OCI-M2 (cell line): ENCODE measurements at regions not wholly inside any gene's neighbourhood (a gene's known extent, or its start where the extent isn't known, plus 50 kb on each side); places are given as distances from the start of the nearest gene placed in this dataset.

Experiments used
- DNase-seq: peaks from one replicate; lab custom pipeline; 2025; ENCODE audit not compliant: unreplicated experiment; lab: John Stamatoyannopoulos, UW

DNA sequence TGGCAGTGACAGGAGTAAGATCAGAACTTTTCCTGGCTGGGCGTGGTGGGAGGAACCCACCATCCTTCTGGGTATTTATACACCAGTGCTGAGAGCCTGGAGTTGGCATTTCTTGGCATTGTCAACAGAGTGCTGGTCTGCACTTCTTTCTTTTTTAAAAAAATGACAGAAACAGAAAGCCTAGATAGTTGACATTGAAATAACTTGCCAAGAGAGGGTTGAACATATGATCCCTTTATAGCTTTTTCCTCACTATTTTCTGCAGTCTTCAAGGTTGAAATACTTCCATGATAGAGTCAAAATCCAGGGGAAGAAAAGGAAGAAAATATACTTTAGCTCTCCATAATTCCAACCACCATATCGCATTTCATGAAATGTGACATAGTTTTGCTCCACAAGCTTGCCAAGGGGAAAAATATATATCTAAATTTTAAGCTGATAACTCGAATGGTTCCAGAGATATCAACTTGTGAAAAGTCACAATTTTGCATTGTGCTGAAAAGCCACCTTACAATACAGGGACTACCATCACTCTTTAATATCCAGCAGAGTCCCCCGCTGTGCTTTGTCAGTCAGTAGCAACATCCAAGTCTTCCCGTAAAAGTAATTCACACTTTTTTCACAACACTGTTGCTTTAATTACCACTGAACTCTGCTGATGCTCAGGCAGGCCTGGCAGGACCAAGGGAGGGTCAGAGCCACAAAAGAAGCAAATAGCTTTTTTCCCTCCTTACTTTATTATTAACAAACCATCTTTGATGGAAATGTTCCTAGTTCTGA, 764.9 kb upstream of the FANCL start:
- DNase-seq, result no peak

DNA sequence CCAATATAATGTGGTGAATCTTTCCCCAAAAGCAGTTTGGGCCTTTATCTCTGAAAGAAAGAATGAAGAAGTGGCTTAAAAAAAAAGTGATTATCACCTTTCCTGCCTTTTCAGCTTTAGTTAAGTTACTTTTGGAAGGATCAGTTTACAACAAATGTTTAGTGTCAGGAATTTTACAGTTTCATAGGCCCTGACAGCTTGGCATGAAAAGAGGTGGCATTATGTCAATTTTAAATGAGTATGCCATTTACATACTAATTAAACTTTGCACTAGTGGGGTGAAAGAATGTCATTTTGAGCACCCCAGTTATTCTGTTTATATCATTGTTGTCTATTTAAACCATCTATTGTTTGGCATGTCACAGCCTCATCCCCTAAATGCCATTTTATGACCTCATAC, 763.5 kb upstream of the FANCL start:
- DNase-seq, result no peak

DNA sequence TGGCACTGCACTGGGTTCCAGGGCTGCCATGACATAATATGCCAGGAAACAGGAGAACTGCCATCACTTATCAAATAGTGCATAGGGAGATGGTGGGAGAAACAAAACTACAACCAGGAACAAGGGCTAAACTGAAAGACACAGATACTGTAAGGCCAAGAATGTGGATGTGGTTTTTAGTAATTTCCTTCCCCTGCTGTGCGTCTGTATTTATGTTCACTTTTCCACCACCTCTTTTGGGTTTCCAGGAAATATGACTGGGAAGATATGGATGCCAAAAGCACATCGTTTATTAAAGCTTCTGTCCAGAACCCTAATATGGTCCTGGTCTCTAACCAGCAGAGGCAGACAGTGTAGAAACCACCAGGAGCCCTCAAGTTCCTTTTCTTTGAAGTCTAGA, 759.7 kb upstream of the FANCL start:
- DNase-seq, result no peak

DNA sequence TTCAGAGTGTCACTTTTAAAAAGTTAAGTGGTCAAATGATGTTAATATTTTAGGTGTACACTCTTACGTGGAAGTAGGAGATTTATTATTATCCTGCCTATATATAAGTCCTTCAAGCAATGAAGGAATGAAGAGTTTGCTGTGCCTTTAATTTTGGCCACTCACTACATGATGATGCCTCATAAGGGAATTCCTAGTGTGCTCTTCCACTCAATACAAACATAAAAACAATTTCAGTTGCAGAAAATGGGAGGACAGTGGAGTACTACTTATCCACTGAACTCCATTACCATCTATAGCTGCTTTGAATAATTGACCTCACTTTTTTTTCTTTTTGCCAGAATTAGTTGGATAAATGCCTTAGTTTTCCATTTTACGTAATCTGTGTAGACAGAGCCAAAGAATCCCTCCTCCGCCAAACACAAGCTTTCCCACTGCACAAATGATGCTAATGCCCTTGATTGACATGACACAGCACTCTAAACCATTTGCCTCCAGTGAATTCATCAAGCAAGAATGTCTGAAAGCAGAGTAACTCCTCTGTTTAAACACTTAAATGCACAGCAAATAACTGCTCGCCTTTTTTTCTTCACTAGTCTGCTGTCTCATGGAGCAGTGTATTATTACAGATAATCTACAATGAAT, 751.1 kb upstream of the FANCL start:
- DNase-seq, result no peak

DNA sequence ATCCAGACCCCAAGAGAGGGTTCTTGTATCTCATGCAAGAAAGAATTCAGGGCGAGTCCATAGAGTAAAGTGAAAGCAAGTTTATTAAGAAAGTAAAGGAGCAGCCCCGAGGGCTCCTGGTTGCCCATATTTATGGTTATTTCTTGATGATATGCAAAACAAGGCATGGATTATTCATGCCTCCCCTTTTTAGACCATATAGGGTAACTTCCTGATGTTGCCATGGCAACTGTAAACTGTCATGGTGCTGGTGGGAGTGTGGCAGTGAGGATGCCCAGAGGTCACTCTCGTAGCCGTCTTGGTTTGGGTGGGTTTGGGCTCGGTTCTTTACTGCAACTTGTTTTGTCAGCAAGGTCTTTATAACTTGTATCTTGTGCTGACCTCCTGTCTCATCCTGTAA, 750.2 kb upstream of the FANCL start:
- no peak for DNase-seq

DNA sequence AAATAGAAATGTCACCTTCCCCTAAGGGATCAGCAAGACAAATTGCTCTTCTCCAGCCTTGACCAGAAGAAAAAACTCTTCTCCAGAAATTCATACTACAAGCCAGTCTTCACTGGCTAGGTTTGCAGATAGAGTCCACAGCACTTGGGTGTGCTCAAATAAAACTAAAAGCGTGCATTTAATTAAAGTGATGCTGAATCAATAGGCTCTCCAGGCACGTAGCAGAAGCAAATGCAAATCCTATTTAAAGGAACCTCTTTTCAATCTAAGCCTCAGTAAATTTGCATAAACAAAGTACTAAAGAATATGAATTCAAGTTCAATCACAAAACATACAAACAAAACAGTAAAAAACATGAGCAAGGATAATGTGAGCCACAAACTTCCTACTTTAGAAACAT, 744.4 kb upstream of the FANCL start:
- DNase-seq, result no peak

DNA sequence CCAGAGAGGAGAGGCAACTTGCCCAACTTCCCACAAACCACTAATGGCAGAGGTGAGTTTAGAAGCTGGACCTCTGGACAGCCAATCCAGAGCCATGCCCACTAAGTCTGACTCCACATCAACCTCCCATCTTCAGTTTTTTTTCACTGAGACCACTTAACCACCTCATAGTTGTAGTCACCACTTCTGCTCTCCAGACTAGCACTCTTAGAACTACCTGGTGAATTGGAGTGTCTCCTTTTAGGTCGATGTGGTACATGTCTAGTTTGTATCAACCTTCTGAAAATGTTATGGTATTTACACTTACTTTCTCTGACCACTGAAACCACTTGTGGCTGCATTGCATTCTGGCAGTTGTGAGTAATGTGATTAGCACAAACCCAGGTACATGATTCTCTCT, 743.6 kb upstream of the FANCL start:
- DNase-seq, result no peak

DNA sequence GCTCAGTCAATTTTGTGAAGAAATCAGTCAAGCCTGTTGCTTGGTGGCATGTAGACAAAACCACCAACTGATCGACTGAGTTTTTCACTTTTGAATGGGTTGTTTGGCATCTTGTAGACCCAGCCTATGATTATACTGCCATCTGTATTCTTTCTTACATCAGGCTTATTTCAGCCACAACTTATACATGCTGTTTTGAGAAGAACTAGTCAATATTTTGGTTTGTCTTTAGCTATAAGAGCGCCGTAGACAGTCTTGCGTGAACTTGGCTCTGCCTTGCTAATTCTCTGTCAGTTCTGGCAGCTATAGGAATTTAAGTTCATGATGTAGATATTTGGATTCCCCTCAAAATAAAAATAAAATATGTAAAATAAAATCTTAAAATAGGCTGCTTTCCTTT, 742.0 kb upstream of the FANCL start:
- DNase-seq, result no peak

DNA sequence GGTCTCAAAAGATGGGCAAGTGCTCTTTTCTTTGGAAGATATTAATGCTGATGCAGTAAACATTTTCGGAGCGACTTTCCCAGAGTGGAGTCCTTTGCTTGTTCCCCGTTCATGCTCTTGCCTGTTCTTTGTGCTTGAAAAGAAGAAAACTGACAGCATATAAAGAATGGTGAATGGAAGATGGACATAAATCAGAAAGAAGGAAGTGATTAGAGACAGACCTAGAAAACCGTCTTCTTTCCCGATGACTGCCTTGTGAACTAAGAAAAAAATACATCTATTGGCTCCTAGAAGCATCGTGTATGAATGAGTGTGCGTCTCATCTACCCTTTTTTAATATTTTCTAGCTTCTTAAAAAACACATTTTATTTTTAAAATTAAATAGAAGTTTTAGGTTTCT, 740.1 kb upstream of the FANCL start:
- no peak for DNase-seq

DNA sequence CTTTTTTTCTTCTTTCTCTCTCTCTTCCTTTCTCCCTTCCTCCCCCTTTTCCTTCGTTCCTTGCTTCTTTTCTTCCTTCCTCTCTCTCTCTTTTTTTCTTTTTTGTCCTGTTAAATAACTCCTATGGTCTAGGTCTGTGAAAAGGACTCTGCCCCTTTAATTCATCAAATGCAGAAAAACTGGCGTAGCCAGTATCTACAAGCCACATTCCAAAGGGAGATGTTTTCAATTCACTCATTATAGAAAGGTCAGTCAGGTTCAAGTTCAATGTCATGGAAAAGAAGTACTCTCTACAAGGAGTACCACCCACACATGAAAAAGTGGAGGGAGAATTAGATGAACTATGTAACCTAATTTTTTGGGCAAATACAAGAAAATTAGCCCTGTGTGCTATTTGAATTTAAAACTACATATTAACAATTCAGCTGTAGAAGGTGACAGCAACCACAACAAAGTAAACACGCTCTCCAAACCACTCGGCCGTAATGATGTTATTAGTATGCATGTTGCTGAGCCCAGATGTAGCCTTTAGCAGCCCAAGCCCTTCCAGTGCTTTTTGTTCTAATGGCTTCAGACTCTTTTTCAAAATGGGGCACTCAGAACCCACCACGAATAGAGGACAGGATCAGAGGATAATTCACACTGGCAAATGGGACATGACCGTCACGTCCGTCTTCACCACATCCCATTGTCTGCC, 735.4 kb upstream of the FANCL start:
- DNase-seq, result no peak

DNA sequence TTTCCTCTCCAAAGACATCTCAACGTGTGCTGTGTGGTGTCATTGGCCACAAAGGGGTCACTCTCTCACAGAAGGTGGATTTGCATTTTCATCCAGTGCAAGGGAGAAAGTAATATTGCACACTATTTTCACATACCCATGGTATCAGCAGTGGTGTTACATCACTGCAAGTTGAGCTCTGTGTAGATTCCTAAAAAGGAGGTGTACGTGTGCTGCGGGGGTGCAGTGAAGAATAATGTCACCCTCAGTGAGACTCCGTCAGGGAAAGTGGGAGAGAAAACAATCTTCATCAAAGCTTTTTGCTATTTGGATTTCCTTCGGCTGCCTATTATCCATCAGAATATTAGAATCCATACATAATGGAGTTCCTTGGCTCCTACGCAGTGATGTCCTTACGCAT, 733.8 kb upstream of the FANCL start:
- DNase-seq, result no peak

DNA sequence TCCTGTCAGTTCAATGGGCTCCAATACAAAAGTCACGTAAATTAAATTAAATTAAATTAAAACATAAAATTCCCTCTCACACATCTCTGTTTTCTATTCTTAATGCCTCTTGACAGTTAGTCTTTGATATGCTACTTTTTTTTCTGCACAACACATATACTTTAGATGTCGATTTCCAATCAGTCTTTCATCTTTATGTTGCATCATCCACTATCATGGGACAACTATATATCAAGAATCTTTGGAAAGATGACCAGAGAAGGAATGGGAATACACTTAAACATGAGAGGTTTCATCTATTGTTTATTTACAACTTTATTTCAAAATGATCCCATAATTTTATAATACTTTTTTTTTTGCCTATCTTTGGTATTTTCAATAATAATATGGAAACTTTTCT, 733.3 kb upstream of the FANCL start:
- no peak for DNase-seq

DNA sequence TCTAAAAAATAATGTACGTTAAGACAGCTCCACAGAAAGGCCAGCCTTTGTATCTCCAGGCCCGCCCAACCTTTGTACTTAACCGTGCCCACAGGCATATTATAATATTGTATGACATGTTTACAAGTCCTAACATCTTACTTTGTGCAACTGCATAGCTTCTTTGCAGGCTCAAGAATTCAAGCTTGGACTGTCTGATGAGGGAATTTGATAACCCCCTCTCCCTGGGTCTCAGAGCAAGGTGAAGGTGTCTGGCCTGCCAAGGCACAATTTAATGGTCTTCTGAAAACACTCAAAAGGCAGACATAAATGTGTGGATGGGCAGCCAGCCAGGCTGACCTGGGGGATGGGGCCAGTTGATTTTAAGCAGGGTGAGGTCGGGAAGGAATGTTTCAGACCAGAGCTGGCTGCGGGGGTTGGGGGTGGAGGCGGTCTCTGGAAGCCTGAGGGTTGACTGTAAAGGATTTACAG, 732.7 kb upstream of the FANCL start:
- DNase-seq, result no peak

DNA sequence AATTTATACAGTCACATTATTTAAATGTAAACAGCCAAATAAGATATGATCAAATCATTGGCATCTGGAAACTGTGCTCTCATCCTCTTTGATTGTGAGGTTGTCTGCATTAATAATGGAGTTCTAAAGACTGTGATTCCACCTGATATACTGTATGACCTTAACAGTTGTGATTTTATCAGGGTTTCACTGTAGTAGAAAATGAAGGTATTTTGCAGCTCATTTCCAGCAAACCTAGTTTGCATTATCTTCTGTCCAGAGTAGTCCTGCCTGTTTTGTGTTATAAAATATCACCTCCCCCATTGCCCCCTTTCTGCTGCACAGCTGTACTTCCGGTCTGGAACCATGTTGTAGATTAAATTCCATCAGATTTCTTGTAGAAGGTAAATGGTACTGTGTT, 731.6 kb upstream of the FANCL start:
- DNase-seq, result no peak

DNA sequence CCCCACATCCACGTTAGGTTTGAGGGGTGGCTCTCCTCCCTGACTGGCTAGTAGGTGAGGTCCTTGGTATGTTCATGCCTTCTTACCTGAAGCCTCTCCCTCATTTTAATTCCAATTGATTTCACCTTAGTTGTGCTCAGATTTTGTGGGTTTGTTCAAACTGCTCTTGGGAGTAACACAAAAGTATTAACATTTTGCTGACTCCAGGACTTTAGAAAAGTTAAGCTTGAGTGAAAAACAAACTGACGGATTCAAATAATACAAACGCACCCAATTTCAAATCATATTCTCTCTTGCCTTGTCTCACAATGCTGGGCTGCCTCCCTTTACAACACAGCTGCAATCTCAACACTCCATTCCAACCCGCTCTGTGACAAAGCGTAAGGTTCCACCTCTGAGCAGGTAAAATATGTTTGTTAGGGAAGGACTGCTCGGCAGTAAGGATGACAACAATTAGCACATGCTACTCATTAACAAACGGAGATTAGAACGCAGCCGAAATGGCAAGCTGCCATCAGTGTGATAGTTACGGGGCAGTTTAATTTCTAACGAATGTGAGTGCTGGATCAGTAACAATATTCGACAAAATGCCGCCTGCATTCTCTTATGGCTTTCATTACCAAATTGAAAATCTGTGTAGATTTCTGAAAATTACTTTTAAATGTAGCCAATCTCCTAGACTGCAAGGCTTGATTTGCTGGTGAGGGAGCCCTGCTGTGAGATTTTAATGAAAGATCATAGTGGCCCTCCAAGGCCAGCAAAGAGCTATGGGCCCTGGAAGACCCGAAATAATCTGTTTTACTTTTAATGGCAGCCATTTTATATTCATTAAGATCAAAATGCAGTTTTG, 730.6 kb upstream of the FANCL start:
- DNase-seq, result no peak

DNA sequence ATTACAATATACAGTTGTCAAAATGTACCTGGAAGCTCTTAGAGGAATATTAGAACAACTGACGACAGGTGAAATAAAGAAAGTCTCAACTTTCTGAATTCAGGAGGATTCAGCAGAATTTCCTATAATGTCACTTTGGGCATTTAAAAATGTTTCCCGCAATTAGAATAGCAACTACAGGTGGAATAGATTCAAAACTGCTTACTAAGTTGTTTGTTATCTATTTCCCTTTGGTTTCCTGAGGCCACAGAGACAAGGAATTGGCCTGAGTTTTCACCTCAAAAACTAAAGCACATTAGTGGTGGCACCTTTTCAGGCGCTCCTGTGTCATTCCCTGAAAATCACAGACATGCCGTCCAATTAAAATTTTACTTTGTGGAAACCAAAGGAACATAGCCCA, 729.2 kb upstream of the FANCL start:
- no peak for DNase-seq

DNA sequence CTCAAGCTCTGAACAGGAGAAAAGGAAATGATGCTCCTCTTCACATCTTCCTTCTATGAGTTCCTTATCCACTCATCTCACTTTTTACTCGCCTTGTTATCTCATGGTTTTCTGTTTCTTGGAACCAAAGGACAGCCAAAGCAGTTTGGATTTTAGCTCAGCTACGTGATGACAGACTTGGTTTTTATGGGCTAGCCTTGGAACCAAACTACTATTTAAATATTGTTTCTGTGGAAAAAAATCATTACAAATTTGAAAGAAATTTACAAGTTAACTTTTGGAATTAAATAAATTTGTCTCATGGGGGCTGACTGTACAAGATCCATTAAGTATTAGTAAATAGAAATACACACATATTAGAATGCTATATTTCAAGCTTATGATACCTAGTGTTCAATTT, 727.8 kb upstream of the FANCL start:
- no peak for DNase-seq

DNA sequence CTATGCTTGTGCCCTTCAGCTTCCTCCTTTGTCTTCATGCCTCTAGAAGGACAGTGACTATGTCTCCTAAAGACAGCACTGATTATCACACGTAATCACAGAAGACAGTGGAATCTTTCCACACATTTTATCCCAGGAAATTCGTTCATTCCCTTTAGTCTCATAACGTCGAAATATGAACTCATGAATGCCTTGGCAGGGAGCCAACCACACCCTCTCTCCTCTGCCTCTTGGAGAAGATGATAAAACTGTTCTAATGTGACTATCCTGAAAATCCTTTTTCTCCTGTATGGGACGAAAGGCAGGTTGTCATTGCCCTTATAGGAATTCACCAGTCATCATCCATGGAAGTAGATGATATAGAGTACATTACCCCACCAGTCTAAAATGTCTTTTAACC, 726.6 kb upstream of the FANCL start:
- no peak for DNase-seq

DNA sequence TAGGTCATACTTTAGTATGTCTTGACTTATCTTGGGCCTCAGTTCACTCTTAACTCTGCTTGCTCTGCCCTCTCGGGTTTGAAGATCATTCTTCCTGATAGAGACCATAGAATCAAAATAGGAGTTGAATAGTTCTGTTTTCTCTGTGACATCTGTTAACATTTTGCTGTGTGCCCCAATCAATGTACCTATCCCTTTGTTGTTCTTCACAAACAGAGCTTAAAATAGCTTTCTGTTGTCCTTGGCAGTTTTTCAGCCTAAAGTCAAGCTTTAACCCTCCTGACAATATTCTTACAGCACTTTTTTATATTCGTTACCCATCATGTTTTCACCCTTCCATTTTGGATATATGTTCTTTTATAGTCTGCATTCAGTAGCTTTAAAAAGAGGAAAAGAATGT, 724.5 kb upstream of the FANCL start:
- DNase-seq, result no peak

DNA sequence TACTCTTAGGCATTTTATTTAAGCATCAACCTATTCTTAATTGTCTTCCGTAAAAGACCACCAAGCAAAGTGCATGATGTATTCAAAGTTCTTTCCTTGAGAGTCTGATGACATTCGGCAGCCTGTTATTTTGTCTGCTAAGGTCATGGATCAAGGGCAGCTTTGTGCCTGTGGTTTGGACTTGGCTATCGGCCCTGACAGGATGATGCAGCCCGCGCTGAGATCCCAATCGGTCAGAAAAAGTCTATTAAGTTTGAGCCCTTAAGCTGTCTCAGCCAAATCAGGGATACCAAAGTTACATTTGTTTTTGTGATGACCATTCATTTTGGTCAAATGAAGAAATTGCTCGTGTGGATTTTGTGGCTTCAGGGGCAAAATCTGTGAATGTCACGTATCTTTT, 718.9 kb upstream of the FANCL start:
- DNase-seq, result no peak

DNA sequence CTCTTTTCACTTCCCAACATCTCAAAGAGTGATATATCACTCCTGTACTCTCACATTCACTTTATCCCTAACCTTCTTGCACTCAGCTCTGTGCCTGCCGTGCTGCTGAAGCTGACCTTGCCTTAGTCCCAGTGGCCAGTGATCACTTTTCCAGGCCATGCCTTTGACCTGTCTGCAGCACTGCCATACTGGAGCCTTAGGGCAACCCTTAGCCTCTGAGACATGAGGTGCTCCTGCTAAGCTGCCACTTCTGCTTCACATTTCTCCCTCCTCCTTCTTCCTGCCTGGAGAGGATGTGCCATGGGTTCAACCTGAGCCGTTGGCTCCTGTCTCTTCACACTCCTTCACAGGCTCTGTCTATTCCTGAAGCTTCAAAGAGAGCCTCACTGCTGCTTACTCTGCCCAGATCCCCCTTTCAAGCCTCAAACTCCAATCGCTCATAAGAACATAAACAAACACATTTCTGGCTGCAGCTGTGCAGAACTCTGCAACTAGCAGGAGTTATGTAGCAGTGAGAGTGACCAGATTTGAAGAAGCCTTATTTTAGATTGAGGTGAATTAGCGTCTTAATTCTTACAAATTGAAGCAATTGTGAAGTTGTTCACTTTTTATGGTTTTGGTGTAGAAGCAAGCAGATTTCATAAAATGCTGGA, 716.2 kb upstream of the FANCL start:
- no peak for DNase-seq
